Muscle layer of duodenum (tissue), 2 donors: ENCODE measurements at regions not wholly inside any gene's neighbourhood (a gene's known extent, or its start where the extent isn't known, plus 50 kb on each side); places are given as distances from the start of the nearest gene placed in this dataset.

ENCODE experiments used
- H3K27ac ChIP-seq: one replicate; pipeline ENCODE4 v1.7.0; 2013; ENCODE audit warnings: mild to moderate bottlenecking, low read length
- H3K27me3 ChIP-seq: one replicate; pipeline ENCODE4 v1.7.0; 2013; ENCODE audit warnings: low read depth, mild to moderate bottlenecking, control low read depth, low read length
- H3K36me3 ChIP-seq, 2 donors: one replicate each; pipeline ENCODE4 v1.7.0; 2013; ENCODE audit warnings: low read length in 2 of 2, control low read depth in 1 of 2, mild to moderate bottlenecking in 1 of 2; ENCODE audit not compliant: insufficient read depth in 2 of 2, control insufficient read depth in 1 of 2
- H3K4me1 ChIP-seq, 2 donors: one replicate each; pipeline ENCODE4 v1.7.0; 2013; ENCODE audit warnings: low read length in 2 of 2, mild to moderate bottlenecking in 2 of 2, control low read depth in 1 of 2, moderate library complexity in 1 of 2; ENCODE audit not compliant: insufficient read depth in 2 of 2, control insufficient read depth in 1 of 2
- H3K4me3 ChIP-seq, 2 donors: one replicate each; pipeline ENCODE4 v1.7.0; 2013; ENCODE audit warnings: low read length in 2 of 2, low read depth in 1 of 2, mild to moderate bottlenecking in 1 of 2
- H3K9me3 ChIP-seq, 2 donors: one replicate each; pipeline ENCODE4 v1.7.0; 2013; ENCODE audit warnings: low read length in 2 of 2, control low read depth in 1 of 2, mild to moderate bottlenecking in 1 of 2; ENCODE audit not compliant: control insufficient read depth in 1 of 2
- donor health status: healthy.

GRCh38 chr11:119478711-119479285 lies 55.8 kb upstream of the THY1 start:
- H3K27ac ChIP-seq: no peak overlapping the region
- no peaks in the 10 kb centered on the region for H3K36me3 ChIP-seq
- no peaks in the 10 kb centered on the region for H3K27me3 ChIP-seq
- H3K9me3 ChIP-seq: no peaks in the 10 kb centered on the region
- no peak overlapping the region for H3K4me3 ChIP-seq
- H3K4me1 ChIP-seq: peaks cover 0 to 6% of the 10 kb centered on the region in 2 donors

- Histone ChIP-seq H3K27ac (no peak overlapping the region), H3K4me1 (peaks cover 0 to 6% of the 10 kb centered on the region in 2 donors), H3K9me3 (no peaks in the 10 kb centered on the region), H3K27me3 (no peaks in the 10 kb centered on the region), H3K36me3 (no peaks in the 10 kb centered on the region), H3K4me3 (no peak overlapping the region)
Measured at GRCh38 chr11:119476666-119477331, 53.8 kb upstream of the THY1 start.

- H3K27ac ChIP-seq: no peak overlapping the region
- no peak overlapping the region for H3K4me3 ChIP-seq
Measured at GRCh38 chr11:119476038-119476437, 53.1 kb upstream of the THY1 start.

GRCh38 chr11:119474682-119475596 lies 52.0 kb upstream of the THY1 start:
- Histone ChIP-seq H3K27ac (peak overlapping the region; percentile 10), H3K27me3 (no peaks in the 10 kb centered on the region), H3K9me3 (no peaks in the 10 kb centered on the region), H3K4me3 (no peak overlapping the region), H3K4me1 (no peaks in the 10 kb centered on the region), H3K36me3 (no peaks in the 10 kb centered on the region)

More at GRCh38 chr11:119476038-119476437, 53.1 kb upstream of the THY1 start:
- no peaks in the 10 kb centered on the region for H3K36me3 ChIP-seq
- H3K27me3 ChIP-seq: no peaks in the 10 kb centered on the region
- peaks cover 0 to under 1% of the 10 kb centered on the region in 2 donors for H3K4me1 ChIP-seq
- no peaks in the 10 kb centered on the region for H3K9me3 ChIP-seq

- H3K27ac ChIP-seq: no peak overlapping the region
- H3K4me1 ChIP-seq: no peaks in the 10 kb centered on the region
- no peaks in the 10 kb centered on the region for H3K27me3 ChIP-seq
- H3K4me3 ChIP-seq: no peak overlapping the region
- H3K36me3 ChIP-seq: no peaks in the 10 kb centered on the region
- H3K9me3 ChIP-seq: no peaks in the 10 kb centered on the region
Measured at GRCh38 chr11:119473901-119474681, 51.1 kb upstream of the THY1 start.

- Histone ChIP-seq H3K27me3 (no peaks in the 10 kb centered on the region), H3K9me3 (peaks cover 0 to 3% of the 10 kb centered on the region in 2 donors), H3K4me1 (no peaks in the 10 kb centered on the region), H3K36me3 (no peaks in the 10 kb centered on the region), H3K27ac (no peak overlapping the region), H3K4me3 (no peak overlapping the region)
Measured at GRCh38 chr11:119473226-119473625, 50.3 kb upstream of the THY1 start.

GRCh38 chr11:119472856-119473222 lies 49.9 kb upstream of the THY1 start:
- Histone ChIP-seq H3K27ac (no peak overlapping the region), H3K4me3 (no peak overlapping the region), H3K4me1 (no peaks in the 10 kb centered on the region), H3K27me3 (no peaks in the 10 kb centered on the region), H3K9me3 (peaks cover 0 to 7% of the 10 kb centered on the region in 2 donors), H3K36me3 (no peaks in the 10 kb centered on the region)
